HepG2 (cell line): ENCODE measurements at regions not wholly inside any gene's neighbourhood (a gene's known extent, or its start where the extent isn't known, plus 50 kb on each side); places are given as distances from the start of the nearest gene placed in this dataset.

Experiments
- ATAC-seq: fragments of 200-7000 bp; cut with Tn5 transposase; 3 replicates; pipeline ENCODE4 v1.9.1; 2020; ENCODE audit warnings: mild to moderate bottlenecking, moderate library complexity
- BruUV-seq: library from RNA; stranded (reverse); fragments of 400-500 nt; replicated peaks from 2 replicates; lab custom pipeline; 2021; lab: Mats Ljungman, UMichigan
- CTCF ChIA-PET: fragments of 300-600 bp; formaldehyde crosslinking; extraction: SDS; loops from one replicate; lab custom pipeline; 2021; ENCODE audit warnings: low total read pairs, inconsistent platforms, low intra/inter-chr PET ratio; lab: Yijun Ruan, JAX
- POLR2A ChIA-PET: fragments of 350-600 bp; sonication (Branson Sonifier 250); formaldehyde crosslinking; loops from one replicate; lab custom pipeline; 2020; ENCODE audit warnings: antibody characterized with exemption, inconsistent platforms; lab: Yijun Ruan, JAX
- DNase-seq: peaks from one replicate; pipeline ENCODE4 v3.0.0-alpha.2; 2015; ENCODE audit warnings: low spot score
- FAIRE-seq: peaks from 3 replicates; lab custom pipeline; 2011; peaks lifted over from hg19 to GRCh38; lab: Jason Lieb, UNC
- H2AFZ ChIP-seq: one replicate; pipeline ENCODE4 v1.6.1; 2011; ENCODE audit warnings: low read length, inconsistent platforms
- H3K27ac ChIP-seq: fragments of 300-600 bp; 3 replicates; pipeline ENCODE4 v1.8.0; 2011; ENCODE audit warnings: mixed run types, mild to moderate bottlenecking, mixed read lengths, low read length, inconsistent platforms; ENCODE audit not compliant: insufficient read depth; ENCODE audit errors: extremely low read length
- H3K27me3 ChIP-seq, 2 experiments: fragments of 200-600 bp in 1 of 2; 2 replicates in 1 of 2; 3 replicates in 1 of 2; pipeline versions ENCODE4 v1.6.0 to v1.8.0; 2011; ENCODE audit warnings: low read length in 2 of 2, mild to moderate bottlenecking in 2 of 2, moderate library complexity in 2 of 2, inconsistent platforms in 1 of 2; ENCODE audit not compliant: insufficient read depth in 2 of 2, control insufficient read depth in 1 of 2
- H3K36me3 ChIP-seq, 2 experiments: fragments of 200-600 bp in 1 of 2; replicated peaks in 1 of 2; 2 replicates in 1 of 2; 3 replicates in 1 of 2; pipeline versions ENCODE4 v1.5.1 to v1.8.0; 2011; ENCODE audit warnings: low read length in 2 of 2, inconsistent platforms in 1 of 2; ENCODE audit not compliant: insufficient read depth in 2 of 2, control insufficient read depth in 1 of 2
- H3K4me1 ChIP-seq: 2 replicates; pipeline ENCODE4 v1.5.1; 2012; ENCODE audit warnings: low read length, inconsistent platforms; ENCODE audit not compliant: insufficient read depth
- H3K4me2 ChIP-seq: 2 replicates; pipeline ENCODE4 v1.6.0; 2011; ENCODE audit warnings: low read depth, low read length, inconsistent platforms
- H3K4me3 ChIP-seq, 3 experiments: fragments of 200-600 bp in 1 of 3; sonication (generic), shearing (Covaris generic) in 1 of 3; replicated peaks in 1 of 3; 2 replicates each; pipeline ENCODE4 v1.5.1; 2011 to 2016; ENCODE audit warnings: low read length in 3 of 3, inconsistent platforms in 2 of 3, low read depth in 2 of 3, mild to moderate bottlenecking in 2 of 3, control low read depth in 1 of 3, mixed read lengths in 1 of 3; ENCODE audit not compliant: insufficient read depth in 1 of 3
- H3K79me2 ChIP-seq: one replicate; pipeline ENCODE4 v1.6.1; 2011; ENCODE audit warnings: low read length, inconsistent platforms; ENCODE audit not compliant: insufficient read depth
- H3K9ac ChIP-seq: 2 replicates; pipeline ENCODE4 v1.6.0; 2011; ENCODE audit warnings: mild to moderate bottlenecking, low read depth, low read length, inconsistent platforms; ENCODE audit not compliant: insufficient read depth
- H3K9me3 ChIP-seq: 2 replicates; pipeline ENCODE4 v1.5.1; 2012; ENCODE audit warnings: mild to moderate bottlenecking, low read length
- H4K20me1 ChIP-seq: 2 replicates; pipeline ENCODE4 v1.6.0; 2011; ENCODE audit warnings: inconsistent platforms, mild to moderate bottlenecking, low read length, moderate library complexity; ENCODE audit not compliant: insufficient read depth
- AKAP8 ChIP-seq: sonication (generic); formaldehyde crosslinking; IDR thresholded peaks from 2 replicates; pipeline ENCODE4 v1.5.1; 2020; ENCODE audit warnings: mild to moderate bottlenecking, missing genetic modification reagents
- CBX2 ChIP-seq, 2 experiments: fragments of 200-600 bp in 1 of 2; sonication (generic); formaldehyde crosslinking in 1 of 2; IDR thresholded peaks; 2 replicates each; pipeline versions ENCODE4 v1.7.0 to v1.8.1; 2018 to 2022; ENCODE audit warnings: low read depth in 2 of 2, low read length in 1 of 2, mild to moderate bottlenecking in 1 of 2, missing genetic modification reagents in 1 of 2
- KLF12 ChIP-seq: sonication (generic); formaldehyde crosslinking; IDR thresholded peaks from 2 replicates; pipeline ENCODE4 v1.4.0; 2020; ENCODE audit warnings: missing genetic modification reagents, borderline replicate concordance
- NFATC3 ChIP-seq: sonication (generic); formaldehyde crosslinking; IDR thresholded peaks from 2 replicates; pipeline ENCODE4 v1.5.1; 2020; ENCODE audit warnings: mild to moderate bottlenecking, missing genetic modification reagents
- SSRP1 ChIP-seq: IDR thresholded peaks from 2 replicates; pipeline ENCODE4 v1.6.1; 2016; ENCODE audit warnings: control low read depth
- TGIF2 ChIP-seq: IDR thresholded peaks from 2 replicates; pipeline ENCODE4 v1.6.1; 2016; ENCODE audit warnings: control low read depth, missing compliant biosample characterization
- ZNF282 ChIP-seq: fragments of 450-650 bp; IDR thresholded peaks from 2 replicates; pipeline ENCODE4 v1.6.1; 2018; ENCODE audit not compliant: partially characterized antibody
- ZNF441 ChIP-seq: sonication (generic); formaldehyde crosslinking; IDR thresholded peaks from 2 replicates; pipeline ENCODE4 v1.7.0; 2021; ENCODE audit warnings: missing genetic modification reagents, borderline replicate concordance
- ZNF572 ChIP-seq: sonication (generic); formaldehyde crosslinking; IDR thresholded peaks from 2 replicates; pipeline ENCODE4 v1.5.1; 2020; ENCODE audit warnings: mild to moderate bottlenecking, missing genetic modification reagents
- WGBS: methylation state at CpG from one replicate; pipeline ENCODE4 v1.1.6; 2017; ENCODE audit warnings: low lambda C conversion rate; 5-methylcytosine and 5-hydroxymethylcytosine counted together
- in situ Hi-C: cut with HindIII; loops from 2 replicates; pipeline ENCODE4 v1.10.0; 2017; ENCODE audit warnings: low pct_unique_long_range_greater_than_20kb; ENCODE audit not compliant: extremely low pct_ligation_motif_present
- intact Hi-C: fragments of 100-400 bp; cut with micrococcal nuclease; formaldehyde crosslinking; loops from one replicate; pipeline ENCODE4 v1.10.0; 2022; ENCODE audit not compliant: unreplicated experiment
- TF ChIP-seq, protein P1 (sequence below): sonication (generic); formaldehyde crosslinking; IDR thresholded peaks from 2 replicates; pipeline ENCODE4 v1.8.1; 2023; ENCODE audit warnings: mild to moderate bottlenecking, moderate library complexity, missing genetic modification reagents
- TF ChIP-seq, protein P2 (sequence below): sonication (generic); formaldehyde crosslinking; IDR thresholded peaks from 2 replicates; pipeline ENCODE4 v1.8.1; 2023; ENCODE audit warnings: mild to moderate bottlenecking, missing genetic modification reagents

DNA sequence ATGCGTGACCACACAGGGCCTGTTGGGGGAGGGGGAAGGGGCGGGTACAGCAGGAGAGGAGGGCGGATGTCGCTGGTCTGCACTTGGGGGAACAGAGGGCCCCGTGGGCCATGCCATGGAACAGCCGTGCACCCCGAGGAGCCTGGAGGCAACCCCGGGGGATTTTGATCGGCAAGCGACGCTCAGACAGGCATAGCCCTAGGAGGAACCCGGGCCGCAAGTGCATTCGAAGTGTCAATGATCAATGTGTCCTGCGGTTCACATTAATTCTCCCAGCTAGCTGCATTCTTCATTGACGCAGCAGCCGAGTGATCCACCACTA is 772.8 kb upstream of the DEFB115 start:
- intact Hi-C loops (no loop called here), in situ Hi-C loops (no loop called here)
- no peak overlapping the region for H3K4me2 ChIP-seq
- no peaks in the 10 kb centered on the region for H3K27me3 ChIP-seq
- no peaks in the 10 kb centered on the region for H3K4me1 ChIP-seq
- no peak for TF ChIP-seq CBX2 (IDR thresholded peaks at IDR 0.05; ENCODE audit: low read depth, low read length)
- TF ChIP-seq CBX2 (CRISPR knock-in tag; IDR thresholded peaks at IDR 0.05; ENCODE audit: low read depth), result no peak
- TF ChIP-seq TGIF2 (CRISPR knock-in tag), result no peak
- TF ChIP-seq KLF12 (CRISPR knock-in tag), result no peak
- no peak for TF ChIP-seq ZNF572 (CRISPR knock-in tag)
- no peak for TF ChIP-seq SSRP1
- no peak for TF ChIP-seq ZNF282
- TF ChIP-seq, protein P1, sequence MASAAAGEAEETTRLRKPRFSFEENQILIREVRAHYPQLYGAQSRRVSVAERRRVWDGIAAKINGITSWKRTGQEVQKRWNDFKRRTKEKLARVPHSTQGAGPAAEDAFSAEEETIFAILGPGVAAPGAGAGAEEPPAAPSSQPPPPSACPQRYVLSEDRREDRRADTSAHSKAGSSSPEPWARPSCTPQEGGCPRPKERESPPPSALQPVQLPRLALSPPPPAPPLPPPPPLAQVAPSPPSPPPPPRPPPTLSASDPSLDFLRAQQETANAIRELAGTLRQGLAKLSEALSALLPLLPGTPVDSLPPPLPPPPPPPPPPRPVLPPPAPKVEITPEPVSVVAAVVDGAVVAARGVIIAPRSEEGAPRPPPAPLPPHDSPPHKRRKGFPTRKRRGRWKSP (CRISPR knock-in tag), result no peak
- TF ChIP-seq NFATC3 (CRISPR knock-in tag), result no peak
- TF ChIP-seq, protein P2, sequence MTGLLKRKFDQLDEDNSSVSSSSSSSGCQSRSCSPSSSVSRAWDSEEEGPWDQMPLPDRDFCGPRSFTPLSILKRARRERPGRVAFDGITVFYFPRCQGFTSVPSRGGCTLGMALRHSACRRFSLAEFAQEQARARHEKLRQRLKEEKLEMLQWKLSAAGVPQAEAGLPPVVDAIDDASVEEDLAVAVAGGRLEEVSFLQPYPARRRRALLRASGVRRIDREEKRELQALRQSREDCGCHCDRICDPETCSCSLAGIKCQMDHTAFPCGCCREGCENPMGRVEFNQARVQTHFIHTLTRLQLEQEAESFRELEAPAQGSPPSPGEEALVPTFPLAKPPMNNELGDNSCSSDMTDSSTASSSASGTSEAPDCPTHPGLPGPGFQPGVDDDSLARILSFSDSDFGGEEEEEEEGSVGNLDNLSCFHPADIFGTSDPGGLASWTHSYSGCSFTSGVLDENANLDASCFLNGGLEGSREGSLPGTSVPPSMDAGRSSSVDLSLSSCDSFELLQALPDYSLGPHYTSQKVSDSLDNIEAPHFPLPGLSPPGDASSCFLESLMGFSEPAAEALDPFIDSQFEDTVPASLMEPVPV, result no peak
- TF ChIP-seq ZNF441 (CRISPR knock-in tag), result no peak
- TF ChIP-seq AKAP8 (CRISPR knock-in tag), result no peak
- no peak overlapping the region for H3K4me3 ChIP-seq
- WGBS, result 62% methylated on average over 17 of the region's 17 CpGs
- BruUV-seq, result no TSS peak
- ChIA-PET POLR2A (no interaction called here), CTCF (no interaction called here)
- no peaks in the 10 kb centered on the region for H4K20me1 ChIP-seq
- peaks cover 88% of the 10 kb centered on the region for H3K9me3 ChIP-seq
- H2AFZ ChIP-seq, result no peak overlapping the region
- ATAC-seq, result no peak; the same call in 2 of the 3 replicates
- no peak for FAIRE-seq
- no peak overlapping the region for H3K9ac ChIP-seq
- DNase-seq, result no peak
- H3K79me2 ChIP-seq, result no peaks in the 10 kb centered on the region
- no peaks in the 10 kb centered on the region for H3K36me3 ChIP-seq
- H3K27ac ChIP-seq, result no peak overlapping the region
